Chondrocyte (in vitro differentiated cells): ENCODE measurements at regions not wholly inside any gene's neighbourhood (a gene's known extent, or its start where the extent isn't known, plus 50 kb on each side); places are given as distances from the start of the nearest gene placed in this dataset.

Experiments
- DNase-seq: peaks from one replicate; pipeline ENCODE4 v3.0.0; 2021; ENCODE audit warnings: mixed read lengths, low spot score
- H3K27ac Mint-ChIP-seq: one replicate; pipeline ENCODE4 v1.8.0; 2021; ENCODE audit warnings: mild to moderate bottlenecking, moderate library complexity, mixed read lengths; ENCODE audit not compliant: unreplicated experiment
- H3K27me3 Mint-ChIP-seq: 2 replicates; pipeline ENCODE4 v1.8.0; 2021; ENCODE audit warnings: low read depth, mixed read lengths
- H3K36me3 Mint-ChIP-seq: 2 replicates; pipeline ENCODE4 v1.8.0; 2021; ENCODE audit warnings: low read depth, mixed read lengths
- H3K4me1 Mint-ChIP-seq: 2 replicates; pipeline ENCODE4 v1.8.0; 2021; ENCODE audit warnings: low read depth, mild to moderate bottlenecking, mixed read lengths
- H3K4me3 Mint-ChIP-seq: one replicate; pipeline ENCODE4 v1.8.0; 2021; ENCODE audit warnings: mild to moderate bottlenecking, moderate library complexity, mixed read lengths; ENCODE audit not compliant: unreplicated experiment
- H3K9me3 Mint-ChIP-seq: 2 replicates; pipeline ENCODE4 v1.8.0; 2021; ENCODE audit warnings: low read depth, mixed read lengths
- CTCF ChIP-seq: fragments of 200-600 bp; sonication (generic); IDR thresholded peaks from 2 replicates; pipeline ENCODE4 v1.5.0; 2021; ENCODE audit warnings: antibody characterized with exemption, mild to moderate bottlenecking, moderate library complexity

- no peak overlapping the region for H3K27ac Mint-ChIP-seq
- no peaks in the 10 kb centered on the region for H3K27me3 Mint-ChIP-seq
- TF ChIP-seq CTCF = no peak
- no peaks in the 10 kb centered on the region for H3K4me1 Mint-ChIP-seq
- H3K36me3 Mint-ChIP-seq = no peaks in the 10 kb centered on the region
- no peak for DNase-seq
- no peak overlapping the region for H3K4me3 Mint-ChIP-seq
- H3K9me3 Mint-ChIP-seq = peaks cover 3% of the 10 kb centered on the region
These were observed 137.7 kb upstream of the PAPPA start for GRCh38 chr9:116015855-116016254.

GRCh38 chr9:116020146-116020545 lies 133.4 kb upstream of the PAPPA start:
- TF ChIP-seq CTCF = no peak
- H3K4me1 Mint-ChIP-seq = no peaks in the 10 kb centered on the region
- no peak overlapping the region for H3K4me3 Mint-ChIP-seq
- H3K27me3 Mint-ChIP-seq = no peaks in the 10 kb centered on the region
- no peak for DNase-seq
- H3K36me3 Mint-ChIP-seq = peaks cover 1% of the 10 kb centered on the region
- no peak overlapping the region for H3K27ac Mint-ChIP-seq
- peaks cover 12% of the 10 kb centered on the region for H3K9me3 Mint-ChIP-seq

GRCh38 chr9:116020801-116021200 lies 132.8 kb upstream of the PAPPA start:
- peaks cover 16% of the 10 kb centered on the region for H3K9me3 Mint-ChIP-seq
- H3K27me3 Mint-ChIP-seq = no peaks in the 10 kb centered on the region
- H3K4me3 Mint-ChIP-seq = no peak overlapping the region

GRCh38 chr9:116027096-116027495 lies 126.5 kb upstream of the PAPPA start:
- no peak for DNase-seq
- H3K27ac Mint-ChIP-seq = peak overlapping the region; percentile 89

More at GRCh38 chr9:116020801-116021200, 132.8 kb upstream of the PAPPA start:
- DNase-seq = no peak
- H3K4me1 Mint-ChIP-seq = peaks cover 1% of the 10 kb centered on the region
- peaks cover 1% of the 10 kb centered on the region for H3K36me3 Mint-ChIP-seq
- TF ChIP-seq CTCF = no peak
- no peak overlapping the region for H3K27ac Mint-ChIP-seq

GRCh38 chr9:116027511-116027910 lies 126.1 kb upstream of the PAPPA start:
- Mint-ChIP-seq H3K4me3 (no peak overlapping the region), H3K27ac (peak overlapping the region; percentile 90), H3K36me3 (peaks cover 16% of the 10 kb centered on the region), H3K9me3 (peaks cover 41% of the 10 kb centered on the region), H3K27me3 (no peaks in the 10 kb centered on the region), H3K4me1 (peaks cover 24% of the 10 kb centered on the region)
- no peak for TF ChIP-seq CTCF
- no peak for DNase-seq

More at GRCh38 chr9:116027096-116027495, 126.5 kb upstream of the PAPPA start:
- Mint-ChIP-seq H3K27me3 (no peaks in the 10 kb centered on the region), H3K4me1 (peaks cover 24% of the 10 kb centered on the region), H3K9me3 (peaks cover 41% of the 10 kb centered on the region), H3K4me3 (no peak overlapping the region), H3K36me3 (peaks cover 16% of the 10 kb centered on the region)
- no peak for TF ChIP-seq CTCF
